HepG2 (cell line): ENCODE measurements at regions not wholly inside any gene's neighbourhood (a gene's known extent, or its start where the extent isn't known, plus 50 kb on each side); places are given as distances from the start of the nearest gene placed in this dataset.

Experiments used
- ATAC-seq: fragments of 200-7000 bp; cut with Tn5 transposase; 3 replicates; pipeline ENCODE4 v1.9.1; 2020; ENCODE audit warnings: mild to moderate bottlenecking, moderate library complexity
- BruUV-seq: library from RNA; stranded (reverse); fragments of 400-500 nt; replicated peaks from 2 replicates; lab custom pipeline; 2021; lab: Mats Ljungman, UMichigan
- CTCF ChIA-PET: fragments of 300-600 bp; formaldehyde crosslinking; extraction: SDS; loops from one replicate; lab custom pipeline; 2021; ENCODE audit warnings: low total read pairs, inconsistent platforms, low intra/inter-chr PET ratio; lab: Yijun Ruan, JAX
- POLR2A ChIA-PET: fragments of 350-600 bp; sonication (Branson Sonifier 250); formaldehyde crosslinking; loops from one replicate; lab custom pipeline; 2020; ENCODE audit warnings: antibody characterized with exemption, inconsistent platforms; lab: Yijun Ruan, JAX
- DNase-seq: peaks from one replicate; pipeline ENCODE4 v3.0.0-alpha.2; 2015; ENCODE audit warnings: low spot score
- FAIRE-seq: peaks from 3 replicates; lab custom pipeline; 2011; peaks lifted over from hg19 to GRCh38; lab: Jason Lieb, UNC
- H2AFZ ChIP-seq: one replicate; pipeline ENCODE4 v1.6.1; 2011; ENCODE audit warnings: low read length, inconsistent platforms
- H3K27ac ChIP-seq: fragments of 300-600 bp; 3 replicates; pipeline ENCODE4 v1.8.0; 2011; ENCODE audit warnings: mixed run types, mild to moderate bottlenecking, mixed read lengths, low read length, inconsistent platforms; ENCODE audit not compliant: insufficient read depth; ENCODE audit errors: extremely low read length
- H3K27me3 ChIP-seq, 2 experiments: fragments of 200-600 bp in 1 of 2; 2 replicates in 1 of 2; 3 replicates in 1 of 2; pipeline versions ENCODE4 v1.6.0 to v1.8.0; 2011; ENCODE audit warnings: low read length in 2 of 2, mild to moderate bottlenecking in 2 of 2, moderate library complexity in 2 of 2, inconsistent platforms in 1 of 2; ENCODE audit not compliant: insufficient read depth in 2 of 2, control insufficient read depth in 1 of 2
- H3K36me3 ChIP-seq, 2 experiments: fragments of 200-600 bp in 1 of 2; replicated peaks in 1 of 2; 2 replicates in 1 of 2; 3 replicates in 1 of 2; pipeline versions ENCODE4 v1.5.1 to v1.8.0; 2011; ENCODE audit warnings: low read length in 2 of 2, inconsistent platforms in 1 of 2; ENCODE audit not compliant: insufficient read depth in 2 of 2, control insufficient read depth in 1 of 2
- H3K4me1 ChIP-seq: 2 replicates; pipeline ENCODE4 v1.5.1; 2012; ENCODE audit warnings: low read length, inconsistent platforms; ENCODE audit not compliant: insufficient read depth
- H3K4me2 ChIP-seq: 2 replicates; pipeline ENCODE4 v1.6.0; 2011; ENCODE audit warnings: low read depth, low read length, inconsistent platforms
- H3K4me3 ChIP-seq, 3 experiments: fragments of 200-600 bp in 1 of 3; sonication (generic), shearing (Covaris generic) in 1 of 3; replicated peaks in 1 of 3; 2 replicates each; pipeline ENCODE4 v1.5.1; 2011 to 2016; ENCODE audit warnings: low read length in 3 of 3, inconsistent platforms in 2 of 3, low read depth in 2 of 3, mild to moderate bottlenecking in 2 of 3, control low read depth in 1 of 3, mixed read lengths in 1 of 3; ENCODE audit not compliant: insufficient read depth in 1 of 3
- H3K79me2 ChIP-seq: one replicate; pipeline ENCODE4 v1.6.1; 2011; ENCODE audit warnings: low read length, inconsistent platforms; ENCODE audit not compliant: insufficient read depth
- H3K9ac ChIP-seq: 2 replicates; pipeline ENCODE4 v1.6.0; 2011; ENCODE audit warnings: mild to moderate bottlenecking, low read depth, low read length, inconsistent platforms; ENCODE audit not compliant: insufficient read depth
- H3K9me3 ChIP-seq: 2 replicates; pipeline ENCODE4 v1.5.1; 2012; ENCODE audit warnings: mild to moderate bottlenecking, low read length
- H4K20me1 ChIP-seq: 2 replicates; pipeline ENCODE4 v1.6.0; 2011; ENCODE audit warnings: inconsistent platforms, mild to moderate bottlenecking, low read length, moderate library complexity; ENCODE audit not compliant: insufficient read depth
- ARNT2 ChIP-seq: sonication (generic); formaldehyde crosslinking; IDR thresholded peaks from 2 replicates; pipeline ENCODE4 v1.8.0; 2022; ENCODE audit warnings: mild to moderate bottlenecking, low read depth, missing genetic modification reagents, moderate library complexity
- ATF7-NPFF ChIP-seq: sonication (generic); formaldehyde crosslinking; IDR thresholded peaks from 2 replicates; pipeline ENCODE4 v1.8.1; 2023; ENCODE audit warnings: mild to moderate bottlenecking, low read depth, missing genetic modification reagents, moderate library complexity
- BATF2 ChIP-seq: sonication (generic); formaldehyde crosslinking; IDR thresholded peaks from 2 replicates; pipeline ENCODE4 v1.8.0; 2022; ENCODE audit warnings: mild to moderate bottlenecking, missing genetic modification reagents, moderate library complexity
- BRCA1 ChIP-seq: sonication (generic); formaldehyde crosslinking; IDR thresholded peaks from 2 replicates; pipeline ENCODE4 v1.4.0; 2020; ENCODE audit warnings: missing genetic modification reagents
- CREB3 ChIP-seq: sonication (generic); formaldehyde crosslinking; IDR thresholded peaks from 2 replicates; pipeline ENCODE4 v1.5.0; 2020; ENCODE audit warnings: missing genetic modification reagents
- DMTF1 ChIP-seq: sonication (generic); formaldehyde crosslinking; IDR thresholded peaks from 2 replicates; pipeline ENCODE4 v1.4.0; 2020; ENCODE audit warnings: mild to moderate bottlenecking, missing genetic modification reagents
- HNF1A ChIP-seq, 2 experiments: sonication (generic) in 1 of 2; formaldehyde crosslinking in 1 of 2; IDR thresholded peaks; 2 replicates each; pipeline versions ENCODE4 v1.4.0 to v1.6.1; 2016 to 2020; ENCODE audit warnings: borderline replicate concordance in 1 of 2, low read depth in 1 of 2, mild to moderate bottlenecking in 1 of 2, missing genetic modification reagents in 1 of 2
- MAFG ChIP-seq: sonication (generic); formaldehyde crosslinking; IDR thresholded peaks from 2 replicates; pipeline ENCODE4 v1.5.1; 2020; ENCODE audit warnings: mild to moderate bottlenecking, missing genetic modification reagents
- MIER3 ChIP-seq: IDR thresholded peaks from 2 replicates; pipeline ENCODE4 v1.6.1; 2016; ENCODE audit warnings: missing compliant biosample characterization, borderline replicate concordance
- PAWR ChIP-seq: sonication (generic); formaldehyde crosslinking; IDR thresholded peaks from 2 replicates; pipeline ENCODE4 v1.4.0; 2020; ENCODE audit warnings: missing genetic modification reagents, mild to moderate bottlenecking, borderline replicate concordance
- SMAD3 ChIP-seq: sonication (generic); formaldehyde crosslinking; IDR thresholded peaks from 2 replicates; pipeline ENCODE4 v1.4.0; 2020; ENCODE audit warnings: missing genetic modification reagents
- SNRNP70 ChIP-seq: fragments of 200-400 bp; formaldehyde crosslinking; IDR thresholded peaks from 2 replicates; pipeline ENCODE4 v1.6.1; 2017; ENCODE audit warnings: mild to moderate bottlenecking, low read depth, low read length, moderate library complexity
- SOX5 ChIP-seq: IDR thresholded peaks from 2 replicates; pipeline ENCODE4 v1.6.1; 2016; ENCODE audit warnings: borderline replicate concordance
- ZNF343 ChIP-seq: sonication (generic); formaldehyde crosslinking; IDR thresholded peaks from 2 replicates; pipeline ENCODE4 v1.4.0; 2020; ENCODE audit warnings: mild to moderate bottlenecking, missing genetic modification reagents
- WGBS: methylation state at CpG from one replicate; pipeline ENCODE4 v1.1.6; 2017; ENCODE audit warnings: low lambda C conversion rate; 5-methylcytosine and 5-hydroxymethylcytosine counted together
- in situ Hi-C: cut with HindIII; loops from 2 replicates; pipeline ENCODE4 v1.10.0; 2017; ENCODE audit warnings: low pct_unique_long_range_greater_than_20kb; ENCODE audit not compliant: extremely low pct_ligation_motif_present
- intact Hi-C: fragments of 100-400 bp; cut with micrococcal nuclease; formaldehyde crosslinking; loops from one replicate; pipeline ENCODE4 v1.10.0; 2022; ENCODE audit not compliant: unreplicated experiment

GRCh38 chr3:109640146-109640652 lies 302.9 kb upstream of the DPPA4 start (continued):
- TF ChIP-seq ARNT2: no peak
- no peak for TF ChIP-seq MAFG (CRISPR knock-in tag)
- TF ChIP-seq BATF2 (CRISPR knock-in tag): no peak
- TF ChIP-seq HNF1A (IDR thresholded peaks at IDR 0.05; ENCODE audit: low read depth): no peak
- TF ChIP-seq HNF1A (CRISPR knock-in tag; IDR thresholded peaks at IDR 0.05; ENCODE audit: borderline replicate concordance): no peak
- no peak for TF ChIP-seq SMAD3

- CTCF ChIA-PET: no interaction called here
- TF ChIP-seq ATF7-NPFF (CRISPR knock-in tag) (no peak), PAWR (CRISPR knock-in tag) (no peak), SNRNP70 (no peak), MIER3 (CRISPR knock-in tag) (no peak), DMTF1 (no peak), ZNF343 (no peak), SOX5 (CRISPR knock-in tag) (no peak), BRCA1 (no peak), SMAD3 (no peak), CREB3 (CRISPR knock-in tag) (no peak)
Measured at GRCh38 chr3:109642025-109642424, 304.7 kb upstream of the DPPA4 start.

More at GRCh38 chr3:109642025-109642424, 304.7 kb upstream of the DPPA4 start:
- POLR2A ChIA-PET: no interaction called here
- no peak for FAIRE-seq
- H3K36me3 ChIP-seq: no peaks in the 10 kb centered on the region
- no peak overlapping the region for H3K27ac ChIP-seq
- no peaks in the 10 kb centered on the region for H3K79me2 ChIP-seq
- no peaks in the 10 kb centered on the region for H4K20me1 ChIP-seq
- no TSS peak for BruUV-seq
- no peak overlapping the region for H2AFZ ChIP-seq
- no peak overlapping the region for H3K4me2 ChIP-seq
- intact Hi-C loops (no loop called here), in situ Hi-C loops (no loop called here)
- DNase-seq: no peak
- no peaks in the 10 kb centered on the region for H3K4me1 ChIP-seq
- no peaks in the 10 kb centered on the region for H3K27me3 ChIP-seq
- H3K9ac ChIP-seq: no peak overlapping the region
- H3K4me3 ChIP-seq: no peak overlapping the region
- WGBS: 5% methylated on average over 1 of the region's 1 CpG
- no peaks in the 10 kb centered on the region for H3K9me3 ChIP-seq
- ATAC-seq: no peak
